Ovary (tissue), 3 donors: ENCODE measurements at regions not wholly inside any gene's neighbourhood (a gene's known extent, or its start where the extent isn't known, plus 50 kb on each side); places are given as distances from the start of the nearest gene placed in this dataset.

Experiments
- CTCF ChIP-seq, 3 donors: fragments of 450-650 bp in 2 of 3; fragments of 200-600 bp in 1 of 3; IDR thresholded peaks; one replicate each; pipeline versions ENCODE4 v1.5.1 to v1.8.0; 2016 to 2022; ENCODE audit warnings: antibody characterized with exemption in 3 of 3, mild to moderate bottlenecking in 1 of 3
- EP300 ChIP-seq: sonication (generic); formaldehyde crosslinking; IDR thresholded peaks from one replicate; pipeline ENCODE4 v1.6.1; 2017; ENCODE audit warnings: antibody characterized with exemption
- donor health status: DM: no; HTN: no; CAD: no.

GRCh38 chr12:77120156-77121085 is 55.1 kb upstream of the E2F7 start:
- TF ChIP-seq CTCF (IDR thresholded peaks at IDR 0.05) (no peak), EP300 (no peak)
